H9 (cell line): ENCODE measurements at regions not wholly inside any gene's neighbourhood (a gene's known extent, or its start where the extent isn't known, plus 50 kb on each side); places are given as distances from the start of the nearest gene placed in this dataset.

ENCODE experiments used
- DNase-seq: peaks from one replicate; pipeline ENCODE4 v3.0.0-alpha.2; 2017
- H2AFZ ChIP-seq: one replicate; pipeline ENCODE4 v1.6.1; 2013; ENCODE audit warnings: mild to moderate bottlenecking, low read length, control low read depth, moderate library complexity
- H2AK5ac ChIP-seq: 2 replicates; pipeline ENCODE4 v1.6.1; 2013; ENCODE audit warnings: low read length, control low read depth, mixed read lengths; ENCODE audit not compliant: insufficient read length
- H2BK120ac ChIP-seq: one replicate; pipeline ENCODE4 v1.6.1; 2013; ENCODE audit warnings: low read depth, mild to moderate bottlenecking, low read length, control low read depth, inconsistent platforms; ENCODE audit not compliant: poor library complexity, severe bottlenecking
- H2BK12ac ChIP-seq: 2 replicates; pipeline ENCODE4 v1.6.1; 2013; ENCODE audit warnings: low read length, control low read depth, mixed read lengths, low read depth; ENCODE audit not compliant: insufficient read length
- H2BK15ac ChIP-seq: 2 replicates; pipeline ENCODE4 v1.6.1; 2013; ENCODE audit warnings: low read depth, low read length, control low read depth
- H2BK20ac ChIP-seq: one replicate; pipeline ENCODE4 v1.6.1; 2013; ENCODE audit warnings: low read depth, mild to moderate bottlenecking, low read length, control low read depth, inconsistent platforms; ENCODE audit not compliant: poor library complexity, severe bottlenecking
- H2BK5ac ChIP-seq: 2 replicates; pipeline ENCODE4 v1.6.1; 2013; ENCODE audit warnings: low read length, control low read depth, mixed read lengths; ENCODE audit not compliant: insufficient read length
- H3K14ac ChIP-seq: 2 replicates; pipeline ENCODE4 v1.6.1; 2013; ENCODE audit warnings: low read length, control low read depth; ENCODE audit not compliant: insufficient read depth
- H3K18ac ChIP-seq: 2 replicates; pipeline ENCODE4 v1.6.1; 2013; ENCODE audit warnings: low read depth, mild to moderate bottlenecking, mixed read lengths, low read length, control low read depth; ENCODE audit not compliant: insufficient read length
- H3K23ac ChIP-seq: 2 replicates; pipeline ENCODE4 v1.6.1; 2013; ENCODE audit warnings: low read length, control low read depth, mixed read lengths, low read depth; ENCODE audit not compliant: insufficient read length
- H3K23me2 ChIP-seq: 2 replicates; pipeline ENCODE4 v1.6.1; 2013; ENCODE audit warnings: low read depth, mild to moderate bottlenecking, mixed read lengths, low read length, control low read depth; ENCODE audit not compliant: insufficient read length, poor library complexity, severe bottlenecking
- H3K27ac ChIP-seq: 2 replicates; pipeline ENCODE4 v1.5.1; 2013; ENCODE audit warnings: low read length, control low read depth, mixed read lengths, low read depth; ENCODE audit not compliant: insufficient read length
- H3K27me3 ChIP-seq: 2 replicates; pipeline ENCODE4 v1.6.1; 2013; ENCODE audit warnings: low read length, control low read depth, inconsistent platforms; ENCODE audit not compliant: insufficient read depth
- H3K4ac ChIP-seq: 2 replicates; pipeline ENCODE4 v1.6.1; 2013; ENCODE audit warnings: low read depth, mild to moderate bottlenecking, control low read depth, inconsistent platforms, low read length, moderate library complexity
- H3K4me1 ChIP-seq: 2 replicates; pipeline ENCODE4 v1.6.1; 2013; ENCODE audit warnings: low read length, control low read depth, inconsistent platforms; ENCODE audit not compliant: insufficient read depth
- H3K4me2 ChIP-seq: 2 replicates; pipeline ENCODE4 v1.6.1; 2013; ENCODE audit warnings: low read length, control low read depth, mixed read lengths; ENCODE audit not compliant: insufficient read length, insufficient read depth
- H3K56ac ChIP-seq: 2 replicates; pipeline ENCODE4 v1.6.1; 2013; ENCODE audit warnings: low read depth, mild to moderate bottlenecking, mixed read lengths, low read length, control low read depth; ENCODE audit not compliant: insufficient read length
- H3K79me1 ChIP-seq: 2 replicates; pipeline ENCODE4 v1.6.1; 2013; ENCODE audit warnings: low read depth, mild to moderate bottlenecking, moderate library complexity, low read length, control low read depth, inconsistent platforms; ENCODE audit not compliant: insufficient read depth, poor library complexity, severe bottlenecking
- H3K79me2 ChIP-seq: 2 replicates; pipeline ENCODE4 v1.6.1; 2013; ENCODE audit warnings: low read length, control low read depth, inconsistent platforms; ENCODE audit not compliant: insufficient read depth
- H3K9ac ChIP-seq: 2 replicates; pipeline ENCODE4 v1.6.1; 2013; ENCODE audit warnings: low read length, control low read depth, mixed read lengths; ENCODE audit not compliant: insufficient read length; ENCODE audit errors: extremely low read depth
- H3K9me3 ChIP-seq: one replicate; pipeline ENCODE4 v1.6.1; 2013; ENCODE audit warnings: low read depth, low read length, inconsistent platforms; ENCODE audit not compliant: control insufficient read depth
- H3T11ph ChIP-seq: one replicate; pipeline ENCODE4 v1.6.1; 2013; ENCODE audit warnings: mild to moderate bottlenecking, low read length, control low read depth, inconsistent platforms
- H4K20me1 ChIP-seq: one replicate; pipeline ENCODE4 v1.6.1; 2013; ENCODE audit not compliant: control insufficient read depth, insufficient read length, insufficient read depth
- H4K5ac ChIP-seq: 2 replicates; pipeline ENCODE4 v1.6.1; 2013; ENCODE audit warnings: low read depth, mild to moderate bottlenecking, mixed read lengths, low read length, control low read depth; ENCODE audit not compliant: insufficient read length
- H4K8ac ChIP-seq: replicated peaks from 2 replicates; pipeline ENCODE4 v1.6.1; 2013; ENCODE audit warnings: low read length, control low read depth, mixed read lengths, low read depth; ENCODE audit not compliant: insufficient read length
- H4K91ac ChIP-seq: 2 replicates; pipeline ENCODE4 v1.6.1; 2013; ENCODE audit warnings: low read depth, mild to moderate bottlenecking, moderate library complexity, mixed read lengths, low read length, control low read depth; ENCODE audit not compliant: insufficient read length
- H3K27ac Mint-ChIP-seq, 3 experiments: 2 replicates in 2 of 3; 3 replicates in 1 of 3; pipeline ENCODE4 v1.8.0; 2020 to 2021; ENCODE audit warnings: mixed read lengths in 3 of 3, mild to moderate bottlenecking in 1 of 3, moderate library complexity in 1 of 3
- H3K27me3 Mint-ChIP-seq: 2 replicates; pipeline ENCODE4 v1.8.0; 2021; ENCODE audit warnings: low read depth, mild to moderate bottlenecking, moderate library complexity, mixed read lengths
- H3K36me3 Mint-ChIP-seq, 3 experiments: 2 replicates in 2 of 3; 3 replicates in 1 of 3; pipeline ENCODE4 v1.8.0; 2020 to 2021; ENCODE audit warnings: low read depth in 3 of 3, mixed read lengths in 3 of 3; ENCODE audit not compliant: insufficient read depth in 1 of 3
- H3K4me1 Mint-ChIP-seq, 2 experiments: 2 replicates each; pipeline ENCODE4 v1.8.0; 2020; ENCODE audit warnings: mixed read lengths in 2 of 2
- H3K4me3 Mint-ChIP-seq, 2 experiments: 2 replicates in 1 of 2; 3 replicates in 1 of 2; pipeline ENCODE4 v1.8.0; 2020 to 2021; ENCODE audit warnings: mild to moderate bottlenecking in 2 of 2, mixed read lengths in 2 of 2, moderate library complexity in 1 of 2
- H3K9me3 Mint-ChIP-seq, 2 experiments: 2 replicates in 1 of 2; 3 replicates in 1 of 2; pipeline ENCODE4 v1.8.0; 2020; ENCODE audit warnings: mild to moderate bottlenecking in 2 of 2, mixed read lengths in 2 of 2, moderate library complexity in 1 of 2
- WGBS: extraction: QIAGEN DNeasy Blood & Tissue Kit; methylation state at CpG from one replicate; pipeline ENCODE4 v1.1.7; 2013; ENCODE audit warnings: missing lambda C conversion rate, low lambda C conversion rate, mixed read lengths; ENCODE audit not compliant: insufficient read length; ENCODE audit errors: extremely low coverage; 5-methylcytosine and 5-hydroxymethylcytosine counted together
- TF ChIP-seq, protein P1 (sequence below): fragments of 200-600 bp; sonication (generic); conservative IDR thresholded peaks from 3 replicates; pipeline ENCODE4 v1.8.0; 2021; ENCODE audit warnings: antibody characterized with exemption, mild to moderate bottlenecking

DNA sequence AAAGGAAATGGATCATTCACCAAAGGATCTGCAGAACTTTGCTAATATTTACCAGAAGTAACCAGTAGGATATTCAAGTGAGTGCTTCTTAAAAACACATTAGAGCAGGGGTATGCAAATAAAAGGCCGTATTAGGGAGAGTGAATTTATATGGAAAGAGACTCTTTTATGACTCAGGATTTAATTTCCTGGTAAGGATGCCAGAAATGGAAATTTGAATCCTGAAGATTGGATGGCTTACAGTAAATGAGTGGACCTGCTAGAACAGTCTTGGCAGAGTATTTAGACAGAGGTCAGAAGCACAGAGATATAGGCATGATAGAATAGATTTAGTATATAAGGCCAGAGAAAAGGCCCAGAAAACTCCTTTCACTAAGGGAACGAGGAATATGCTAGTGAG, 201.6 kb downstream of the SLITRK5 start:
- no peak overlapping the region for H2AK5ac ChIP-seq
- H2BK5ac ChIP-seq, result no peak overlapping the region
- H4K5ac ChIP-seq, result no peak overlapping the region
- Mint-ChIP-seq H3K27me3 (no peaks in the 10 kb centered on the region), H3K4me3 (no peak overlapping the region), H3K4me1 (no peaks in the 10 kb centered on the region), H3K9me3 (no peaks in the 10 kb centered on the region), H3K27ac (no peak overlapping the region), H3K36me3 (no peaks in the 10 kb centered on the region)
- H2BK15ac ChIP-seq, result no peak overlapping the region
- H2BK20ac ChIP-seq, result no peak overlapping the region
- no peak overlapping the region for H4K91ac ChIP-seq
- H2BK120ac ChIP-seq, result no peak overlapping the region
- H3K4me2 ChIP-seq, result no peak overlapping the region
- H2BK12ac ChIP-seq, result no peak overlapping the region
- no peaks in the 10 kb centered on the region for H3K4me1 ChIP-seq
- H3K79me1 ChIP-seq, result no peaks in the 10 kb centered on the region
- no peaks in the 10 kb centered on the region for H3K9me3 ChIP-seq
- H3K27me3 ChIP-seq, result no peaks in the 10 kb centered on the region
- no peak for DNase-seq
- no peak overlapping the region for H3K14ac ChIP-seq
- H3K23ac ChIP-seq, result no peak overlapping the region
- no peaks in the 10 kb centered on the region for H3K23me2 ChIP-seq
- H3K27ac ChIP-seq, result no peak overlapping the region
- no peak overlapping the region for H2AFZ ChIP-seq
- no peak overlapping the region for H3K18ac ChIP-seq
- WGBS, result no CpG with 5 or more reads among the region's 2 CpGs
- H3K4ac ChIP-seq, result no peak overlapping the region
- H3K79me2 ChIP-seq, result no peaks in the 10 kb centered on the region
- no peak overlapping the region for H4K8ac ChIP-seq
- H3T11ph ChIP-seq, result no peak overlapping the region
- no peak overlapping the region for H3K56ac ChIP-seq
- no peaks in the 10 kb centered on the region for H4K20me1 ChIP-seq
- TF ChIP-seq, protein P1, sequence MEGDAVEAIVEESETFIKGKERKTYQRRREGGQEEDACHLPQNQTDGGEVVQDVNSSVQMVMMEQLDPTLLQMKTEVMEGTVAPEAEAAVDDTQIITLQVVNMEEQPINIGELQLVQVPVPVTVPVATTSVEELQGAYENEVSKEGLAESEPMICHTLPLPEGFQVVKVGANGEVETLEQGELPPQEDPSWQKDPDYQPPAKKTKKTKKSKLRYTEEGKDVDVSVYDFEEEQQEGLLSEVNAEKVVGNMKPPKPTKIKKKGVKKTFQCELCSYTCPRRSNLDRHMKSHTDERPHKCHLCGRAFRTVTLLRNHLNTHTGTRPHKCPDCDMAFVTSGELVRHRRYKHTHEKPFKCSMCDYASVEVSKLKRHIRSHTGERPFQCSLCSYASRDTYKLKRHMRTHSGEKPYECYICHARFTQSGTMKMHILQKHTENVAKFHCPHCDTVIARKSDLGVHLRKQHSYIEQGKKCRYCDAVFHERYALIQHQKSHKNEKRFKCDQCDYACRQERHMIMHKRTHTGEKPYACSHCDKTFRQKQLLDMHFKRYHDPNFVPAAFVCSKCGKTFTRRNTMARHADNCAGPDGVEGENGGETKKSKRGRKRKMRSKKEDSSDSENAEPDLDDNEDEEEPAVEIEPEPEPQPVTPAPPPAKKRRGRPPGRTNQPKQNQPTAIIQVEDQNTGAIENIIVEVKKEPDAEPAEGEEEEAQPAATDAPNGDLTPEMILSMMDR, result no peak
- no peak overlapping the region for H3K9ac ChIP-seq
